H1 (cell line): ENCODE measurements at regions not wholly inside any gene's neighbourhood (a gene's known extent, or its start where the extent isn't known, plus 50 kb on each side); places are given as distances from the start of the nearest gene placed in this dataset.

Experiments
- CTCF ChIA-PET: fragments of 300-600 bp; sonication (Branson Sonifier 250); formaldehyde crosslinking; loops from one replicate; lab custom pipeline; 2021; ENCODE audit not compliant: partially characterized antibody; lab: Charles Lee
- POLR2A ChIA-PET: fragments of 300-600 bp; sonication (Branson Sonifier 250); formaldehyde crosslinking; loops from one replicate; lab custom pipeline; 2021; ENCODE audit warnings: inconsistent platforms; ENCODE audit not compliant: partially characterized antibody; lab: Charles Lee
- DNase-seq, 2 experiments: peaks; one replicate each; pipeline versions ENCODE4 v3.0.0 to v3.0.0-alpha.2; 2010 to 2022; ENCODE audit warnings: low spot score in 2 of 2, low read depth in 1 of 2, mixed read lengths in 1 of 2
- FAIRE-seq: peaks from 2 replicates; lab custom pipeline; 2011; peaks lifted over from hg19 to GRCh38; lab: Jason Lieb, UNC
- H2AFZ ChIP-seq: 2 replicates; pipeline ENCODE4 v1.8.1; 2012; ENCODE audit warnings: low read length, inconsistent platforms
- H2AK5ac ChIP-seq: 2 replicates; pipeline ENCODE4 v1.6.1; 2013; ENCODE audit warnings: low read depth, low read length
- H2BK120ac ChIP-seq: replicated peaks from 2 replicates; pipeline ENCODE3; 2013; ENCODE audit warnings: low read depth, low read length, inconsistent platforms
- H2BK12ac ChIP-seq: 2 replicates; pipeline ENCODE4 v1.6.1; 2013; ENCODE audit warnings: low read depth, low read length
- H2BK15ac ChIP-seq: 2 replicates; pipeline ENCODE4 v1.6.1; 2013; ENCODE audit warnings: low read length
- H2BK20ac ChIP-seq: 2 replicates; pipeline ENCODE4 v1.6.1; 2013; ENCODE audit warnings: low read length
- H2BK5ac ChIP-seq: 2 replicates; pipeline ENCODE4 v1.6.1; 2013; ENCODE audit warnings: low read depth, low read length
- H3K14ac ChIP-seq: 2 replicates; pipeline ENCODE4 v1.6.1; 2013; ENCODE audit warnings: inconsistent platforms; ENCODE audit not compliant: insufficient read length
- H3K18ac ChIP-seq: 2 replicates; pipeline ENCODE4 v1.6.1; 2013; ENCODE audit warnings: low read length; ENCODE audit errors: extremely low read depth
- H3K23ac ChIP-seq: 2 replicates; pipeline ENCODE4 v1.6.1; 2013; ENCODE audit warnings: inconsistent platforms; ENCODE audit not compliant: insufficient read length
- H3K23me2 ChIP-seq: 2 replicates; pipeline ENCODE4 v1.6.1; 2013; ENCODE audit warnings: low read depth, low read length
- H3K27ac ChIP-seq: 2 replicates; pipeline ENCODE4 v1.6.1; 2011; ENCODE audit warnings: low read depth, low read length, inconsistent platforms
- H3K27me3 ChIP-seq, 4 experiments: replicated peaks in 1 of 4; 1 replicate in 1 of 4; 2 replicates in 3 of 4; pipeline versions ENCODE4 v1.6.1 to v1.8.1; 2011 to 2013; ENCODE audit warnings: low read length in 3 of 4, mild to moderate bottlenecking in 3 of 4, inconsistent platforms in 2 of 4, mixed read lengths in 2 of 4, moderate library complexity in 1 of 4; ENCODE audit not compliant: control insufficient read depth in 3 of 4, insufficient read depth in 3 of 4; ENCODE audit errors: extremely low read depth in 1 of 4
- H3K36me3 ChIP-seq, 4 experiments: 2 replicates each; pipeline versions ENCODE4 v1.6.1 to v1.8.1; 2011 to 2013; ENCODE audit warnings: mild to moderate bottlenecking in 4 of 4, low read length in 3 of 4, moderate library complexity in 2 of 4, control low read depth in 1 of 4, inconsistent platforms in 1 of 4; ENCODE audit not compliant: insufficient read depth in 4 of 4, control insufficient read depth in 2 of 4
- H3K4ac ChIP-seq: replicated peaks from 2 replicates; pipeline ENCODE3; 2013; ENCODE audit warnings: low read length, low read depth, mixed read lengths, inconsistent platforms; ENCODE audit not compliant: insufficient read length
- H3K4me1 ChIP-seq, 4 experiments: replicated peaks in 1 of 4; 1 replicate in 1 of 4; 2 replicates in 3 of 4; pipeline versions ENCODE4 v1.6.1 to v1.8.1; 2011 to 2013; ENCODE audit warnings: low read length in 3 of 4, inconsistent platforms in 2 of 4, mixed read lengths in 1 of 4; ENCODE audit not compliant: insufficient read depth in 4 of 4, control insufficient read depth in 3 of 4
- H3K4me2 ChIP-seq, 2 experiments: 2 replicates each; pipeline versions ENCODE4 v1.6.1 to v1.8.1; 2011 to 2013; ENCODE audit warnings: low read depth in 2 of 2, low read length in 2 of 2, control low read depth in 1 of 2, inconsistent platforms in 1 of 2, mild to moderate bottlenecking in 1 of 2; ENCODE audit not compliant: insufficient read depth in 1 of 2
- H3K4me3 ChIP-seq, 4 experiments: fragments of 200-600, 300-600 bp in 1 of 4; sonication (generic), shearing (Covaris generic), sonication (Bioruptor Twin) in 1 of 4; 2 replicates each; pipeline versions ENCODE4 v1.5.1 to v1.8.1; 2011 to 2016; ENCODE audit warnings: low read length in 4 of 4, low read depth in 3 of 4, control low read depth in 2 of 4, inconsistent platforms in 2 of 4, mild to moderate bottlenecking in 2 of 4, mixed read lengths in 1 of 4, moderate library complexity in 1 of 4; ENCODE audit not compliant: insufficient read depth in 2 of 4; ENCODE audit errors: extremely low read depth in 1 of 4
- H3K56ac ChIP-seq: replicated peaks from 2 replicates; pipeline ENCODE3; 2013; ENCODE audit warnings: low read depth, mild to moderate bottlenecking, mixed read lengths, low read length, inconsistent platforms; ENCODE audit not compliant: insufficient read length
- H3K79me1 ChIP-seq: 2 replicates; pipeline ENCODE4 v1.6.1; 2013; ENCODE audit warnings: low read depth, low read length, control low read depth
- H3K79me2 ChIP-seq, 2 experiments: 2 replicates each; pipeline versions ENCODE4 v1.6.1 to v1.8.1; 2012 to 2013; ENCODE audit warnings: low read length in 2 of 2, mild to moderate bottlenecking in 2 of 2, inconsistent platforms in 1 of 2; ENCODE audit not compliant: insufficient read depth in 2 of 2, control insufficient read depth in 1 of 2
- H3K9ac ChIP-seq, 4 experiments: replicated peaks in 1 of 4; 1 replicate in 1 of 4; 2 replicates in 3 of 4; pipeline versions ENCODE4 v1.6.1 to v1.8.1; 2011 to 2013; ENCODE audit warnings: low read depth in 3 of 4, low read length in 3 of 4, control low read depth in 2 of 4, mild to moderate bottlenecking in 2 of 4, moderate library complexity in 2 of 4, inconsistent platforms in 1 of 4; ENCODE audit errors: extremely low read depth in 1 of 4
- H3K9me3 ChIP-seq, 2 experiments: 2 replicates each; pipeline versions ENCODE4 v1.6.1 to v1.8.1; 2012 to 2013; ENCODE audit warnings: mild to moderate bottlenecking in 2 of 2, moderate library complexity in 2 of 2, control low read depth in 1 of 2, inconsistent platforms in 1 of 2, low read depth in 1 of 2, low read length in 1 of 2, mixed read lengths in 1 of 2; ENCODE audit not compliant: insufficient read depth in 2 of 2
- H4K20me1 ChIP-seq, 2 experiments: replicated peaks in 1 of 2; 2 replicates each; pipeline versions ENCODE3 to v1.8.1; 2011 to 2013; ENCODE audit warnings: inconsistent platforms in 2 of 2, low read length in 2 of 2, mild to moderate bottlenecking in 1 of 2; ENCODE audit not compliant: insufficient read depth in 2 of 2, control insufficient read depth in 1 of 2
- H4K5ac ChIP-seq: 2 replicates; pipeline ENCODE4 v1.6.1; 2013; ENCODE audit warnings: low read length, low read depth, mixed read lengths, inconsistent platforms; ENCODE audit not compliant: insufficient read length
- H4K8ac ChIP-seq: 2 replicates; pipeline ENCODE4 v1.8.0; 2013; ENCODE audit warnings: mild to moderate bottlenecking, moderate library complexity, low read length, inconsistent platforms; ENCODE audit not compliant: insufficient read depth; ENCODE audit errors: extremely low read depth
- H4K91ac ChIP-seq: replicated peaks from 2 replicates; pipeline ENCODE3; 2013; ENCODE audit warnings: low read length, mixed read lengths, inconsistent platforms; ENCODE audit not compliant: insufficient read length
- BACH1 ChIP-seq: IDR thresholded peaks from 2 replicates; pipeline ENCODE4 v1.6.1; 2012; ENCODE audit warnings: low read length, improper control_type of control experiment
- CTBP2 ChIP-seq: IDR thresholded peaks from 2 replicates; pipeline ENCODE4 v1.7.0; 2011; ENCODE audit warnings: borderline replicate concordance, mild to moderate bottlenecking, moderate library complexity, mixed read lengths, low read length; ENCODE audit not compliant: insufficient read depth, insufficient read length
- EP300 ChIP-seq, 2 experiments: IDR thresholded peaks; 1 replicate in 1 of 2; 2 replicates in 1 of 2; pipeline ENCODE4 v1.6.1; 2011 to 2012; ENCODE audit warnings: low read depth in 2 of 2, low read length in 2 of 2, mild to moderate bottlenecking in 2 of 2, borderline replicate concordance in 1 of 2, inconsistent platforms in 1 of 2, moderate library complexity in 1 of 2
- GTF2F1 ChIP-seq: IDR thresholded peaks from 2 replicates; pipeline ENCODE4 v1.6.1; 2012; ENCODE audit warnings: low read depth, low read length, improper control_type of control experiment, borderline replicate concordance
- JUND ChIP-seq: IDR thresholded peaks from 2 replicates; pipeline ENCODE4 v1.6.1; 2011; ENCODE audit warnings: mild to moderate bottlenecking, improper control_type of control experiment, low read length
- KDM5A ChIP-seq: fragments of 200-600 bp; IDR thresholded peaks from 2 replicates; pipeline ENCODE4 v1.7.1; 2012; ENCODE audit warnings: mild to moderate bottlenecking, low read length, inconsistent platforms, mixed read lengths
- MAFK ChIP-seq: IDR thresholded peaks from 2 replicates; pipeline ENCODE4 v1.6.1; 2012; ENCODE audit warnings: low read depth, mild to moderate bottlenecking, improper control_type of control experiment, low read length
- POLR2A ChIP-seq, 2 experiments: IDR thresholded peaks; 1 replicate in 1 of 2; 2 replicates in 1 of 2; pipeline ENCODE4 v1.6.1; 2011; ENCODE audit warnings: low read depth in 2 of 2, low read length in 2 of 2, mild to moderate bottlenecking in 2 of 2; ENCODE audit errors: control extremely low read depth in 1 of 2
- POLR2AphosphoS5 ChIP-seq: IDR thresholded peaks from 2 replicates; pipeline ENCODE4 v1.6.1; 2011; ENCODE audit warnings: low read depth, low read length
- SIN3A ChIP-seq, 2 experiments: IDR thresholded peaks in 1 of 2; conservative IDR thresholded peaks in 1 of 2; 2 replicates each; pipeline ENCODE4 v1.6.1; 2011 to 2012; ENCODE audit warnings: low read length in 2 of 2, improper control_type of control experiment in 1 of 2, low read depth in 1 of 2, mild to moderate bottlenecking in 1 of 2
- TAF7 ChIP-seq: optimal IDR thresholded peaks from 2 replicates; pipeline ENCODE3; 2011; ENCODE audit warnings: low read depth, mild to moderate bottlenecking, inconsistent platforms, low read length, moderate library complexity, borderline replicate concordance
- TBP ChIP-seq: IDR thresholded peaks from 2 replicates; pipeline ENCODE4 v1.6.1; 2011; ENCODE audit warnings: low read depth, low read length, improper control_type of control experiment
- TCF12 ChIP-seq: IDR thresholded peaks from 2 replicates; pipeline ENCODE4 v1.6.1; 2011; ENCODE audit warnings: low read depth, mild to moderate bottlenecking, low read length
- TEAD4 ChIP-seq: IDR thresholded peaks from 2 replicates; pipeline ENCODE4 v1.6.1; 2012; ENCODE audit warnings: low read depth, low read length, inconsistent platforms, mixed read lengths

DNA sequence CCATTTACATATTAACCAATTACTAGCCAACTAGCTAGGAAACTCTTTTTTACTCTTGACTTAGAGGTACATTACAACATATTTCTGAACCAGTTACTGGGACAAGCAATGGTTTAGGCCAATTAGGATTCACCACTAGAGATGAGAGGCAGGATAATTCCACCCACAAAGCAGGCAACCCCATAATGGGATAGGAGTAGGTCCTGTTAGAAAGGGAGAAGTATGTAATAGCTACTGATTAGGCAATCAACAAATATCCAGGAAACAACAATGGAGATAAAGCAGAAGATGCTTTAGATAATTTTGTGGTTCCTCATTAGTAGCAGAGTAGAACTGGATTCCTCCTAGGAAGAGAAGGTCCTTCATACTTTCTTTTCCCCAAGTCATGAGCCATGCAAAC is 173.8 kb upstream of the GLRA2 start:
- H2BK15ac ChIP-seq: no peak overlapping the region
- H3K79me1 ChIP-seq: no peaks in the 10 kb centered on the region
- H3K23me2 ChIP-seq: no peaks in the 10 kb centered on the region
- no peak overlapping the region for H4K5ac ChIP-seq
- H2BK20ac ChIP-seq: no peak overlapping the region
- H2AK5ac ChIP-seq: no peak overlapping the region
- H3K27me3 ChIP-seq: no peaks in the 10 kb centered on the region
- no peak for DNase-seq
- H3K18ac ChIP-seq: no peak overlapping the region
- TF ChIP-seq TBP: no peak
- no peak for TF ChIP-seq BACH1
- no peak for TF ChIP-seq GTF2F1
- TF ChIP-seq JUND: no peak
- no peak for TF ChIP-seq KDM5A
- TF ChIP-seq EP300 (IDR thresholded peaks at IDR 0.05; ENCODE audit: borderline replicate concordance in 1 of 2, low read depth in 2 of 2, low read length in 2 of 2): no peak
- TF ChIP-seq TEAD4: no peak
- TF ChIP-seq POLR2A (IDR thresholded peaks at IDR 0.05; ENCODE audit: control extremely low read depth in 1 of 2, low read depth in 2 of 2, low read length in 2 of 2): no peak
- TF ChIP-seq CTBP2: no peak
- no peak for TF ChIP-seq TCF12
- TF ChIP-seq POLR2AphosphoS5: no peak
- no peak for TF ChIP-seq SIN3A (conservative IDR thresholded peaks at IDR 0.05 in 1 of 2, IDR thresholded peaks at IDR 0.05 in 1 of 2; ENCODE audit: low read depth in 1 of 2, low read length in 2 of 2)
- TF ChIP-seq MAFK: no peak
- no peak for TF ChIP-seq TAF7
- TF ChIP-seq, all 59 proteins: peak for 0
- H3K79me2 ChIP-seq: no peaks in the 10 kb centered on the region
- H2AFZ ChIP-seq: no peak overlapping the region
- no peak overlapping the region for H3K56ac ChIP-seq
- H3K9me3 ChIP-seq: no peaks in the 10 kb centered on the region
- H3K23ac ChIP-seq: no peak overlapping the region
- CTCF ChIA-PET: no interaction called here
- no peak overlapping the region for H4K91ac ChIP-seq
- POLR2A ChIA-PET: no interaction called here
- no peaks in the 10 kb centered on the region for H4K20me1 ChIP-seq
- no peak overlapping the region for H2BK5ac ChIP-seq
- no peak overlapping the region for H3K27ac ChIP-seq
- H4K8ac ChIP-seq: no peak overlapping the region
- no peak for FAIRE-seq
- no peaks in the 10 kb centered on the region for H3K36me3 ChIP-seq
- H3K4me3 ChIP-seq: no peak overlapping the region
- no peak overlapping the region for H2BK120ac ChIP-seq
- H2BK12ac ChIP-seq: no peak overlapping the region
- no peak overlapping the region for H3K9ac ChIP-seq
- H3K4ac ChIP-seq: no peak overlapping the region
- H3K4me2 ChIP-seq: no peak overlapping the region
- no peak overlapping the region for H3K14ac ChIP-seq
- H3K4me1 ChIP-seq: peaks cover 0 to 9% (median 4%) of the 10 kb centered on the region in 4 experiments; a peak in 4 of 7 replicates
